Transverse colon (tissue), 4 donors: ENCODE measurements at regions not wholly inside any gene's neighbourhood (a gene's known extent, or its start where the extent isn't known, plus 50 kb on each side); places are given as distances from the start of the nearest gene placed in this dataset.

Experiments
- POLR2A ChIP-seq: fragments of 450-650 bp; IDR thresholded peaks from one replicate; pipeline ENCODE4 v1.6.1; 2016; ENCODE audit warnings: antibody characterized with exemption, mild to moderate bottlenecking, moderate library complexity
- POLR2AphosphoS5 ChIP-seq, 3 donors: sonication (generic); formaldehyde crosslinking; IDR thresholded peaks; one replicate each; pipeline ENCODE4 v1.6.1; 2016; ENCODE audit warnings: antibody characterized with exemption in 3 of 3
- TF ChIP-seq, protein P1 (sequence below), 5 experiments: fragments of 200-600 bp in 3 of 5; fragments of 450-650 bp in 2 of 5; sonication (generic) in 3 of 5; IDR thresholded peaks; 1 replicate in 2 of 5; 2 replicates in 3 of 5; pipeline ENCODE4 v1.5.1; 2016 to 2017; ENCODE audit warnings: antibody characterized with exemption in 5 of 5, inconsistent platforms in 3 of 5, mild to moderate bottlenecking in 2 of 5, moderate library complexity in 1 of 5

- TF ChIP-seq POLR2AphosphoS5 (IDR thresholded peaks at IDR 0.05): no peak
- TF ChIP-seq, protein P1, sequence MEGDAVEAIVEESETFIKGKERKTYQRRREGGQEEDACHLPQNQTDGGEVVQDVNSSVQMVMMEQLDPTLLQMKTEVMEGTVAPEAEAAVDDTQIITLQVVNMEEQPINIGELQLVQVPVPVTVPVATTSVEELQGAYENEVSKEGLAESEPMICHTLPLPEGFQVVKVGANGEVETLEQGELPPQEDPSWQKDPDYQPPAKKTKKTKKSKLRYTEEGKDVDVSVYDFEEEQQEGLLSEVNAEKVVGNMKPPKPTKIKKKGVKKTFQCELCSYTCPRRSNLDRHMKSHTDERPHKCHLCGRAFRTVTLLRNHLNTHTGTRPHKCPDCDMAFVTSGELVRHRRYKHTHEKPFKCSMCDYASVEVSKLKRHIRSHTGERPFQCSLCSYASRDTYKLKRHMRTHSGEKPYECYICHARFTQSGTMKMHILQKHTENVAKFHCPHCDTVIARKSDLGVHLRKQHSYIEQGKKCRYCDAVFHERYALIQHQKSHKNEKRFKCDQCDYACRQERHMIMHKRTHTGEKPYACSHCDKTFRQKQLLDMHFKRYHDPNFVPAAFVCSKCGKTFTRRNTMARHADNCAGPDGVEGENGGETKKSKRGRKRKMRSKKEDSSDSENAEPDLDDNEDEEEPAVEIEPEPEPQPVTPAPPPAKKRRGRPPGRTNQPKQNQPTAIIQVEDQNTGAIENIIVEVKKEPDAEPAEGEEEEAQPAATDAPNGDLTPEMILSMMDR (IDR thresholded peaks at IDR 0.05): no peak
- TF ChIP-seq POLR2A: no peak
Observed at GRCh38 chr4:56741595-56741994, 60.5 kb upstream of the HOPX start.
